CD4-positive, alpha-beta T cell treated with Interleukin-12 subunit alpha and Interleukin-12 subunit beta, for 1 hour (primary cell): ENCODE measurements at regions not wholly inside any gene's neighbourhood (a gene's known extent, or its start where the extent isn't known, plus 50 kb on each side); places are given as distances from the start of the nearest gene placed in this dataset.
"Not testable (repeated sequence)": the region's sequence is repeated elsewhere in the genome, so short reads cannot be mapped to it uniquely, and the experiment has no call there.

Experiments used
- DNase-seq: peaks from one replicate; pipeline ENCODE4 v3.0.0-alpha.2; 2020

DNA sequence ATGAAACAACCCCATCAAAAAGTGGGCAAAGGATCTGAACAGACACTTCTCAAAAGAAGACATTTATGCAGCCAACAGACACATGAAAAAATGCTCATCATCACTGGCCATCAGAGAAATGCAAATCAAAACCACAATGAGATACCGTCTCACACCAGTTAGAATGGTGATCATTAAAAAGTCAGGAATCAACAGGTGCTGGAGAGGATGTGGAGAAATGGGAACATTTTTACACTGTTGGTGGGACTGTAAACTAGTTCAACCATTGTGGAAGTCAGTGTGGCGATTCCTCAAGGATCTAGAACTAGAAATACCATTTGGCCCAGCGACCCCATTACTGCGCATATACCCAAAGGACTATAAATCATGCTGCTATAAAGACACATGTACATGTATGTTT lies 179.1 kb downstream of the LRRC70 start:
- not testable (repeated sequence) for DNase-seq

DNA sequence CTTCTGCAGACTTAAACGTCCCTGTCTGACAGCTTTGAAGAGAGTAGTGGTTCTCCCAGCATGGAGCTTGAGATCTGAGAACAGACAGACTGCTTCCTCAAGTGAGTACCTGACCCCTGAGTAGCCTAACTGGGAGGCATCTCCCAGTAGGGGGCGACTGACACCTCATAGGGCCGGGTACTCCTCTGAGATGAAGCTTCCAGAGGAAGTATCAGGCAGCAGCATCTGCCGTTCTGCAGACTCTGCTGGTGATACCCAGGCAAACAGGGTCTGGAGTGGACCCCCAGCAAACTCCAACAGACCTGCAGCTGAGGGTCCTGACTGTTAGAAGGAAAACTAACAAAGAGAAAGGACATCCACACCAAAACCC lies 174.4 kb downstream of the LRRC70 start:
- DNase-seq = not testable (repeated sequence)

DNA sequence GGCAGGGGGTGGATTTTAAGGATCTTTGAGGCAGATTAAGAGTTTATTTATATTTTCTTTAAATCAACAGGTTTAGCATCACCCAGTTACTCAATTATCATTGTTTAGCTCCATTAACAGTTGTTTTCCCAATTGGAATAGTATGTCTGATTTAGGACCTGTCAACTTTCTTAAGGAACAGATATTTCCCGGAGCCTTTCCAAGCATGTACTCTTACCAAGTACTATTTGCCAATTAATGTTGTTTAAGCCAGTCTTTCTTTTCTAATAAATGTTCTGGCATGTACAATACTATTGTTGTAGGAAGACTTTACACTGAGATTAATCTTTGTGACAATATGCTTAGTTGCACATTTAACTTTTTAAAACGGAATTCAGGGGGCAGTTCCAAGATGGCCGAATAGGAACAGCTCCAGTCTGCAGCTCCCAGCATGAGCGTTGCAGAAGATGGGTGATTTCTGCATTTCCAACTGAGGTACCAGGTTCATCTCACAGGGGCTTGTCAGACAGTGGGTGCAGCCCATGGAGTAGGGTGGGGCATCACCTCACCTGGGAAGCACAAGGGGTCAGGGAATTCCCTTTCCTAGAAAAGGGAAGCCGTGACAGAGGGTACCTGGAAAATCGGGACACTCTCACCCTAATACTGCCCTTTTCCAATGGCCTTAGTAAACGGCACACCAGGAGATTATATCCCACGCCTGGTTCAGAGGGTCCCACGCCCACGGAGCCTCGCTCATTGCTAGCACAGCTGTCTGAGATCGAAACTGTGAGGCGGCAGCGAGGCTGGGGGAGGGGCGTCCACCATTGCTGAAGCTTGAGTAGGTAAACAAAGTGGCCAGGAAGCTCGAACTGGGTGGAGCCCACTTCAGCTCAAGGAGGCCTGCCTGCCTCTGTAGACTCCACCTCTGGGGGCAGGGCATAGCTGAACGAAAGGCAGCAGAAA lies 173.7 kb downstream of the LRRC70 start:
- DNase-seq = not testable (repeated sequence)

DNA sequence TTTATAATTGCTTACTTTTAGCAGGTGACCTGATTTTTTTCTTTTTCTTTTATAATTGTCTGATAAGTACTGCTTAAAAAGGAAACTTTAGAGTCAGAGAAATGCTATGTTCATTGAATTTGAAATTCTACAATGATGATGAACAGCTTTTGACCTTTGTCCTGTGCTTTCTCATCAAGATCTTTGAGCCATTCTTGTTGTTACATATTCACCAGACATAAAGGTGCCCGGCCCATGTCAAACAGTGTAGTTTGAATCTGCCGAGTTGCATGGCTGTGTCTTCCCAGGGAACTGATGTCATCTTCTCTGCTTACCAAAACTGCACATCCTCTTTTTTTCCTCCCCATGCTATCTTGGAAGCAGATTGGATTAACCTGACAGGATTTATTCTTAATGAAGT lies 163.6 kb downstream of the LRRC70 start:
- DNase-seq = no peak

DNA sequence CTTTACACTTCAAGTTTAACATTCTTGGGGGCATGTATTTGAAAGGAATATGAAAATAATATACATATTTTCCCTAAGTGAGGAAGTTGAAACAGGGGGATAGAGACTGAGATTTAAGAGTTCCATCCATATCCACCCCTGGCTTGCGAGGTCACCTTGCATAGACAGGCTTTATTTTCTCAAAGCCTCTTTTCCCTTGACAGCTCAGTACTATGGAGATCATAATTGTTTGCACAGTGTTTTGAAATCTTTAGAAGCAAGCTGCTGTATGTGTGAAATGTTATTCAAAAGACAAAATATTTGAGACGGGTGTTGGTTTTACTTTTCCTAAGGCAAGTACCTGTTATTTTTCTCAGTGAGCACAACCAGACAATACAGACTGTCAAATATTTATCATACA lies 163.1 kb downstream of the LRRC70 start:
- no peak for DNase-seq

DNA sequence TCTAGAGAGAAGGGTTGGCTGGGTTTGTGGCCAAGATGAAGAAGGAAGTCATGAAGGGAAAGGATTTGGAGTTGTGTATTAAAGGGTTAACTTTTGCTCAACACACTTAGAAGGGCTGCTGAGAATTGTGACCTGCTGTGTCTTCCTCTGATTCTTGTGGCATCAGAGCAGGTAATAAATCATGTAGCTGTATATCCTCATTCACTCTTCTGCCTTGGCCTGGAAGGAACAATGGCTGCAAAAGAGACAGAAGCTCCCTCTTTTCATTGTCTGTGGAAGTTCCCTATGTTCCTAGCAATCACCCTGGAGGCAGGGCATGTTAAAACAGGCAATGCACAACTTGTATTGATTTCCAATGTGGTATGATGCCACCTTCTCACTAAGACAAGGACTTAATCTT lies 159.1 kb downstream of the LRRC70 start:
- DNase-seq = no peak

DNA sequence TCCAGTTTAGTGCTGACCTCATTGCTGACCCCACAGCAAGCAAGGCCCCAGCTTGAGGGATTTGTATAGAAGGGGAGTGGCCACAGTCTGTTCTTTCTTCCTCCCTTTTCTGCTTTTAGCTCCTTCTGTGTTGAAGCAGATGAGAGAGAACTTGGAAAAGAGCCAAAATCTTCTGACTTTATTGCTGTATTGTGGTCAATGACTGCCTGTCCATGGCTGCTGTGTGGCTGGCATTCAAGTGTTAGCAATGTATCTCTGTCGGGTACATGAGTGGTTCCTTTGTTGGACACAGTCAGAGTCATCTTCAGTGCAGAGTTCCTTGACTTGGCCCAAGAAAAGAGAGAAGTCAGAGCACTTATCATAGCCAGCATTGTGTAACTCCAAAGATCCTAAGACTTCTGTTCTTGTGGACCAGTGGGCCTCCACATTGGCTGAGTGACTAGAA lies 154.1 kb downstream of the LRRC70 start:
- peak; percentile 6 for DNase-seq

DNA sequence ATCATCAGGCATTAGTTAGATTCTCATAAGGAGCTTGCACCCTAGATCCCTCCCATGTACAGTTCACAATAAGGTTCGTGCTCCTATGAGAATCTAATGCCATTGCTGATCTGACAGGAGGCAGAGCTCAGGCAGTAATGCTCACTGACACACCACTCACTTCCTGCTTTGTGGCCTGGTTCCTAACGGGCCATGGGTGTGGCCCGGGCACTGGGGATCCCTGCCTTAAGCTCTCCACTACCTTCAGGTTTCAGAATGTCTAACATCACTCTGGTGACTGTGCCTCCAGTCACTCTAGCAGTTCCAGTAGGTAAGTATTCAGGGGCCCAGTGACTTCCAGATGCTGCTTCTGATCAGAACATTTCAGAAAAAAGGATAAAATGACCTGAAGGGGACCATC lies 152.4 kb downstream of the LRRC70 start:
- DNase-seq = no peak

DNA sequence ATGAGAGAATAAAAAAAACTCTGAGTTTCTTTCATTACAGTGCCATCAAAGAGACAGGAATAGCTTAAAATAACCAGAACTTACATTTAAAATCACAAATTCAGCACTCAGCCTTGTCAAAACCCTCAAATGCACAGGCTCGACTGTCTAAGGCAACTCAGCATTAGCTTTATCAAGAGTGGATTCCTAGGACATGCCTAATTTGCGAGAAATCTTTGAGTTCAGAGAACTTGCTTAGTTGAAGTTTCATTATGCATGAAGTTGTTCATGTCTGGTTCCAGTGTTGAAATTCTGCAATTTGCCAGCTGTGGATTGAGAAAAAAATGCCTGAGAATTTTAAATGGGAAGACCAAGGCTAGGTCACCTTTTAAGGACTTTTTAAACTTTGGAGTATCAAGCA lies 151.1 kb downstream of the LRRC70 start:
- DNase-seq = no peak

DNA sequence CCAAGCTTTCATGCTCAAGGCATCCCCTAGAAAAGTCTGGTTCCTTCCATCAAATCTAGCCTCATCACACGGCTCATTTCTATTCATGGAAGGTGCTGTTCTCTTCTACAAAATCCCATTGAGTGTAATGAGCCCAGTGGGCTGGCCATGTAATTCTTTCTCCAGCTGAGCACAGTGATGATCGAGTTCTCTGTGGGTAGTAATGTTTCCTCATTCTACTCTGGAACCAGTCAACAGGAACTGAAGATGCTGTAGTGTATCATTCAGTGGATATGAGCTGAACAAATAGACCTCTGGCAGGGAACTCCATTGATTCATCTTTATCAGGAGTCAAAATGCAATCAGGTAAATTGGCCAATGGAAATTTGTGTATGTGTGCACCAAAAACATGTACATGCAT lies 149.2 kb downstream of the LRRC70 start:
- no peak for DNase-seq

DNA sequence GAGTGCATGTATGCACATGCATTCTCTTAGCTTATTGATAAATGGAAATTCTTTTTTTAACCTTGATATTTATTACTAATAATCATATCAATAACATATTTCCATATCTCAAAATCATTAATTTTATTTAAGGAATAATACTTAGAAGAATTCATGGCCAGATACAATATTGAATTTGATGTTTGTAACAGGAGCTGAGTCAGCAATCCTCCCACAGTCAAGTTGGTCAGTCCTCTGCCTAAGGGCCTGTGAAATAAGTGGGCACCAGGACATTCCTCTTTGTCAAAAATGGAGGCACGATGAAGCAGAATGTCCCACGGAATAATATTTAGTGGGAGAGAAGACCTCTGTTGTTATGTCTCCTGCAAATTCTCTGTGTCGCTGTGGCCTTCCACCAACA lies 148.6 kb downstream of the LRRC70 start:
- no peak for DNase-seq

DNA sequence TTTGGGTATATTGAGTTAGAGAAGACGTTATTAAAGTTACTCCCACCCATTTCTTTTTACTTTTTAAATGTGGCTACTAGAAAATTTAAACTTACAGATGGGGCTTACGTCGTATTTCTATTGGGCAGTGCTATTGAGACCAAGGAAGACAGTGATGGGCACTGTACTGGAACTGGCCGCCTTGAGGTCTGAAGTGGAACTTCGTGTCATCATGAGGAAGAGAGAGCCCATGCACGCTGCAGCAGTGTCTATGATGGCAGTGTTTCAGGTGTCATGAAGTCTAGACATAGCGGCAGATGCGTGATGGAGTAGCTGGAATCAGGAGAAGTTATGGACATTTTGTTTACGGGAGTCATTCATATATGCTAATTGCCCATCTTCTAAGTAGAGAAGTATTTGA lies 143.7 kb downstream of the LRRC70 start:
- DNase-seq = no peak

DNA sequence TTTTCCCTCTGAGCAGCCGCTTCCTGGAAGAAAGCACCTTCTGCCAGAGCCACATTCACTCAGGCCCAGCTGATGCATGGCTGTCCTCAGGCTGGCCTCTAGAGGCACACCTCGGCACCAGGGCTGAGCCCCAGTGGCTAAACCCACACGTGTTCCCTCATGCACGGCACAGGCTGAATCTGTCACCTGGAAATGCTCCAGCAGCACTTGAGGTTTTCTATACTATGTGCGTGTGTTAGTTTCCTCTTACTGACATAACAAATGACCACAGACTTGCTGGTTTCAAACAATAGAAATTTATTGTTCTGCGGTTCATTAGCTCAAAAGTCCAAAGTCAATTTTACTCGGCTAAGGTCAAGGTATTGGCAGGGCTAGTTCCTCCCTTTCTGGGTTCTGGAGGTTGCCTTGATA lies 141.4 kb downstream of the LRRC70 start:
- DNase-seq = no peak

DNA sequence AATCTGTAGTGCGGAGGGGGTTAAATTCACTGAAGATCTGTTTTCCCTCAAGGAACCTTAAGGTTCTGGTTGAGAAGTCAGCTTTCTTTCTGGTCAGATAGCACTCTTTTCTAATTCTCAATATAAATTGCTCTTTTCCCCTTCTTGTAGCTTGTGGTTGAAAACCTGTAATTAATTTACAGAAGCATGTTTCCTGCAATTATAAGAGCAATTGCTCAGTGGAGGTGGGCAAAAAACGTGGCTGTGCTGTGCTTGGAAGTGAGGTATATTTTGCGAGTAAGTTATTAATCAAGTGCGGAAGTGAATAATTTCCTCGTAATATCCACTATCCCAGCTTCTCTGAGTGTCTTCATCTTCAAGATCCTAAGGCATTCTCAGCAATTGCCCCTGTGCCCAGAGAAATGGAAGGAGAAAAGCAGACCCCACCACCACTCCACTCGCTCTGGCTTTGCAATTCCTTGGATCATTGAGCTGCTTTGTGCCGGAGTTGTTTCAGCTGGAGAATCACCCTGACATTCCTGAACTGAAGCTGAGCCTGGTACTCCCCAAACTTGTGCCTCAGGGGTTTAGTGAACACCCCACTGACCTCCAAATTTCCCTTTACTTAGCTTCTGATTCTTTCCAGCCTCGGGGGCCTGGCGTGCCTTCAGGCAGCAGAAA lies 140.6 kb downstream of the LRRC70 start:
- no peak for DNase-seq

DNA sequence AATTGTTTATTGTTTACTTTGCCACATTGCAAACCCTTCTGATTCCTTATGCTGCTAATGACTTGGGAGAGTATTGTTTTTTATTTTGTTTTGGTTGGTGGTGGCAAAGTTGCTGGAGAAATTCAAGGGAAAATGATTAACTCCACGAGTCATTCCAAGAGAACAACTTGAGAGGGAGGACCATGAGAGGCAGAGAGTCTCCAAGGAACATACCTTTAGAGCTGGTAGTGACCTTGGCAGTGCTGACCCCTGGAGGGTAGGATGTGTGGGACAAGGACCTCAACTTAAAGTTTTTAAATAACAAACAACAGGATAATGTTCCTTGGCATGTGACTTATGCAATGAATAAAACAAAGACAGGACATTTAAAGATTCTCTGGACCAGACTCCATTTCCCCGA lies 139.7 kb downstream of the LRRC70 start:
- DNase-seq = no peak

DNA sequence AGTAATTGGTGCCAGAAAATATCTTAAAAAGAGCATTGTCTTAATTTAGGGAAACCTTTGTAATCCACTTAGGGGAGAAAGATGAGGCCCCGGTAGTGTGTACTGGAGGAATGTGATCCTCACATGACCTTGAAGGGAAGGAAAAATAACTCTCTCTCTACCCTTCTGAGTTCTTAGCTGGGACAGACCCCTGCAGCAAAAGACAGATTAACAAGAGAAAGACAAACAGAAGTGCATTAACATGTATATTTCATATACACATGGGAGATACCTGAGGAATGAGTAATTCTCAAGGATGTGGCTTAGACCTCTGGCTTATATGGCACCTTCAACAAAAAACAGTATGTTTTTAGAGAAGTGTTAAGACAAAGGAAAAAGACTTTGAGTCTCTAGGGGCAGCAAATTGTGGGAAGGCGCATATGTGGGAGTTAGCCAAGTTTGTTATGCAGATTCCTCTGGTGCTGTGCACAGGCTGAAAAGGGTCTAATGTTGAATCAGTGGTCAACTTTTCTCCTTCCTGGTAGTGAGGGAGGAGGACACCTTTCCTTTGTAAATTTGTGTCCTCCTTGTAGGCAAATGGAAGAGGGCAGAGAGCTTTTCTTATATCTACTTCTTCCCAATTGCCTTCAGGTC lies 138.8 kb downstream of the LRRC70 start:
- no peak for DNase-seq

DNA sequence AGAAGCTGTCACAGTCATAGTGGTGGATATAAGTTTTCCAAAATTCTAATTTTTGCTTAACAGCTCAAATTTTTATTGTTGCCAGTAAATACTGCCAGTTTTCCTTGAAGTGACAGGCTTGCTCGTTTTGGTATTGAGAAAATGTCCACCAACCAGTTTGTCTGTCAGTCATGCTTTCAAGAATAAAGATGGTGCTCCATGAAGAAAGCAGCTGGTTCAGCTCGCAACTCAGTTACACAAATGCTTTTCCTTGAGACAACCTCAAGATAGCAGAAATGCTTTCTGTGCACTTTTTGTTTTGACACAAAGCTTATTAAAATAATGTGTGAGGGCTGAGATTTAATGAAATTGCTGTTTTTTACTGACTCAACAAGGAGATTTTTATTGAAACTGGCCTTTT lies 135.7 kb downstream of the LRRC70 start:
- DNase-seq = no peak

DNA sequence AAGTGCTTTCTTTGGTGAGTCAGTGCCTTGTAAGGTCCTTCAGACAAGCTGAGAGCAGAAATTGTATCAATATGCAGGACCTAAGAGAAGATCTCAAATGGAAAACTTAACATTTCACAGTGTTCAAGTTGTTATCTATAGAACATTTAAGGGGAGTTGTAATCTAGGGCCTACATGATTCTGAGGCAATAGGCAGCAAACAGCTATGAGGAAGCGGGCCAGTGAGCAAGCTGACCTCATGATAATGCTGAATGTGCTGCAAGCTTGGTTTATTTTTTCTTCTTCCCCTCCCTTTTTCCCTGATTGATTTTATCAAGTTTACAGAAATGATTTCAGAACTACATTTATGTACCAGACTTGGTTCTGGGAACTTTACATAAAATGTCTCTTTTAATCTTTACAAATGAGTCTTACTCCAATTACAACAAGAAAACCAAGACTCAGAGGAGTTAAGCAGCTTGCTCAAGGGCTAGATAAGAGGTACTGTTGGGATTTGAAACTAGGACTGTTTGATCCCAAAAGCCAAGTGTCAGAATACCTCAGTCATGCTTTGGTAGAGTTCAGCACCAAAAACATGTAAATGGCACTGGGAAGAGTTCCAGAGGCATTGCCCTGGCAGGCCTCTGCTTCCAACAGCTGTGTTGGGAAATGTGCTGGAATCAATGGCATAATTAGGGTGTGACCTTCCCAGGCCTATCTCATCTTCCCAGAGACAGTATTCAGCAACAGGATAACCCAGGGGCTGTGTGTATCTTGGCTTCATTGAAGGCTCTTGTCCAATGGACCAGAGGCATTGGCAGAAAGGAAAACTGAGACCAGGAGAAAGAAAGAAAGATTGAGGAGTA lies 130.1 kb downstream of the LRRC70 start:
- no peak for DNase-seq

DNA sequence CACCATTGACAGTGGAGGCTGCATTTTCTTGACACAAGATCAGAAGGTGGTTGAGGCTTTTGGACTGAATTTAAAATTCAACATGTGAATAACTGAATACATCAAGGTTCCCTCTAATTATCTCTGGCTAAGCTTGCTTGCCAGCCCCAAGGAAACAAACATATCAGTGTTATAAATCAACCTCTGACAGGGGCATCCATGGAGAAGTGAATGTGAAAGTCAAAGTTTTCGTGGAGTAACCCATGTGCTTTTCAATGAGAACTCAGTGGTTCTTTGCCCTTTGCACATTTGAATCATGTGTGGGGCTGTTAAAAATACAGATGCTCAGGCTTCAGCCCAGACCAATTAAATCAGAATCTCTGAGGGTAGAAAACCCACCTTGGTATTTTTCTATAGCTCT lies 128.9 kb downstream of the LRRC70 start:
- DNase-seq = no peak

DNA sequence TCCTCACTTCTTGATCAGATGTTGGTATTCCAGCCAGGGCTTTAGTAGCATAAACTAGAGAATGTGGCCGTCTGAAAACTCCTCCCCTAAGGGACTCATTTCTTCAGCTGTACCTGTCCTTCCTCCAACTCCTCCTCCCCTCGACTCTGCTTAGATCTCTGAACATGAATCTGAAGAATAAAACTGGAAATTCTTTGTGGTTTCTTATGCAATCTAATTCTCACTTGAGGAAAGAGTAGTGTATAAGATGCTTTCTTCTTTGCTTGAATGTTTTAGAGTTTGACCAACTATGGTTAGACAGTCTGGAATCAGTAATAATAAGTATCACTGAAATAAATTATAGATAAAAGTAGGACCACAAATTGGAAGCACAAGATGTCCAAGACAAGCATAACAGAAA lies 128.5 kb downstream of the LRRC70 start:
- DNase-seq = no peak

DNA sequence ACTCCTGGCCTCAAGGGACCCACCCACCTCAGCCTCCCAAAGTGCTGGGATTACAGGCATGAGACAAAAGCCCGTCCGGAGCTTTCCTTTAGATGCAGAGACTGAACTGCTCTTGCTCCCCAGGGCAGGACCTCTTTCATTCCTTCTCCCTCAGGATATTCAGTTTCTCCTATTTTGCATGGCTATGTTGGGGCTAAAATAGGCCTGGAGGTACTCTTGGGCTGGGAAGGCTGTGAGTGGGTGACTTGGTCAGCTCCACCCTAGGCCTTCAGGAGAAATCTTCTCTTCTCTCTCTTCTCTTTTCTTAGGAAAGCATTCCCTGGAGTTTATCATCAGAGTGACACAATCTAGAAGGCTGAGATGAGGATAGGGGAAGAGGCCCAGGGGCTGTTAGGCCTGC lies 126.4 kb downstream of the LRRC70 start:
- DNase-seq = no peak

DNA sequence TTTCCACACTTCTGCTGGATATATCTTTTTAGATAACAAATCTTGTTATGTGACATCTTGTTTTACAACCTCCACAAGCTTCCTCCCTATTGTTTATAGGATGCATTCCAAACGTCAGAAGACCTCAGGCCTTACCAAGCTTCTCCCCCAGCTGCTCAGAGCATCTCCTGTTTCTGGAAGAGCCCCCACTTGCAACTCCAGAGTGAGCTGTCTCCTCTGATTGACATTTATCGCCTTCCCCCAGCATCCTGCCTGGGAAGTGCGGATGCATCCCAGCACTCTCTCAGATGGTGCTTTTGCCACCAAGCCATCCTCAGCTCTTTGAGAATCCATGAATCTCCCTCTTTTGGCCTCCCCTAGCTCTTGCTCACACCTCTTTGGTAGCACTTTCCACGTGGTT lies 123.5 kb downstream of the LRRC70 start:
- no peak for DNase-seq

DNA sequence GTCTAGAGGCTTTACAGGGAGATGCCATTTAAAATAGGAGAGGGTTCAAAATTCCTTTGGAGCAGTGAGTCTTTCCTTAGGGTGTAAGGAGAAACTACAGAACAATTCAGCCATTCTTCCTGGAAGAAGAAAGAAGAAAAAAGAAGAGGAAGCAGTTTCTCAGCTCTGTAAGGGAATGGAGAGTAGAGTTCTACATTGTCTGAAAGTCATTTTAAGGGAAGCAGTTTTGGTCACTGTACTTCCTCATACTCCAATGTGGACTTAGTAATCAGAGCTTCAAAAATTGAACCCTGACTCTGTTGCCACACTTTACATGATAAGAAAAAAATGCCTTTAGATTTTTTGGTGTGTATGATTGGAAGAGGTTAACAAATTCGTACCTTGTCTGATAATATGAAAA lies 122.4 kb downstream of the LRRC70 start:
- no peak for DNase-seq
